OCI-LY1 (cell line): ENCODE measurements at regions not wholly inside any gene's neighbourhood (a gene's known extent, or its start where the extent isn't known, plus 50 kb on each side); places are given as distances from the start of the nearest gene placed in this dataset.

Experiments used
- H2AFZ ChIP-seq: fragments of 200-600 bp; sonication (generic), shearing (Covaris generic); 2 replicates; pipeline ENCODE4 v1.6.0; 2014; ENCODE audit warnings: antibody characterized with exemption, mild to moderate bottlenecking, low read length
- H3F3A ChIP-seq: fragments of 200-600 bp; sonication (generic), shearing (Covaris generic); 2 replicates; pipeline ENCODE4 v1.6.0; 2014; ENCODE audit warnings: mild to moderate bottlenecking, antibody characterized with exemption, low read length, moderate library complexity; ENCODE audit not compliant: insufficient read depth
- H3K27ac ChIP-seq: fragments of 200-600 bp; sonication (generic); 2 replicates; pipeline ENCODE4 v1.5.1; 2014; ENCODE audit warnings: low read length, mixed run types, mild to moderate bottlenecking, low read depth; ENCODE audit not compliant: poor library complexity, severe bottlenecking
- H3K27me3 ChIP-seq: fragments of 200-600 bp; sonication (generic); 2 replicates; pipeline ENCODE4 v1.6.0; 2014; ENCODE audit warnings: antibody characterized with exemption, mild to moderate bottlenecking, low read length, moderate library complexity; ENCODE audit not compliant: insufficient read depth
- H3K36me3 ChIP-seq: fragments of 200-600 bp; sonication (generic); 2 replicates; pipeline ENCODE4 v1.6.1; 2014; ENCODE audit warnings: mild to moderate bottlenecking, antibody characterized with exemption, low read length, moderate library complexity, mixed read lengths; ENCODE audit not compliant: insufficient read depth
- H3K4me1 ChIP-seq: fragments of 200-600 bp; sonication (generic); 2 replicates; pipeline ENCODE4 v1.5.1; 2014; ENCODE audit warnings: mild to moderate bottlenecking, low read length, moderate library complexity; ENCODE audit not compliant: insufficient read depth, severe bottlenecking
- H3K4me2 ChIP-seq: fragments of 200-600 bp; sonication (generic), shearing (Covaris generic); 2 replicates; pipeline ENCODE4 v1.6.1; 2014; ENCODE audit warnings: low read length
- H3K4me3 ChIP-seq: fragments of 200-600 bp; sonication (generic); 2 replicates; pipeline ENCODE4 v1.5.1; 2014; ENCODE audit warnings: low read length, low read depth, mild to moderate bottlenecking, mixed read lengths; ENCODE audit not compliant: poor library complexity, severe bottlenecking
- H3K79me2 ChIP-seq: fragments of 200-600 bp; shearing (Covaris generic); 2 replicates; pipeline ENCODE4 v1.6.1; 2016; ENCODE audit warnings: mixed run types, low read length, mixed read lengths; ENCODE audit not compliant: insufficient read depth
- H3K9ac ChIP-seq: fragments of 200-600 bp; sonication (generic), shearing (Covaris generic); 2 replicates; pipeline ENCODE4 v1.6.1; 2014; ENCODE audit warnings: mild to moderate bottlenecking, low read length, mixed read lengths
- H3K9me2 ChIP-seq: fragments of 200-600 bp; sonication (generic), shearing (Covaris generic); 2 replicates; pipeline ENCODE4 v1.6.1; 2014; ENCODE audit warnings: low read depth, mild to moderate bottlenecking, low read length, mixed read lengths
- H3K9me3 ChIP-seq: fragments of 200-600 bp; shearing (Covaris generic); 2 replicates; pipeline ENCODE4 v1.6.1; 2014; ENCODE audit warnings: low read length, mixed read lengths
- H4K20me1 ChIP-seq: fragments of 200-600 bp; sonication (generic), shearing (Covaris generic); 2 replicates; pipeline ENCODE4 v1.6.0; 2016; ENCODE audit warnings: mild to moderate bottlenecking, low read length; ENCODE audit not compliant: insufficient read depth
- EZH2 ChIP-seq: fragments of 200-600 bp; sonication (generic), shearing (Covaris generic); IDR thresholded peaks from 2 replicates; pipeline ENCODE4 v1.8.0; 2017; ENCODE audit warnings: borderline replicate concordance, mixed run types, mild to moderate bottlenecking, antibody characterized with exemption, low read length, moderate library complexity, mixed read lengths
- TF ChIP-seq, protein P1 (sequence below): fragments of 200-600 bp; sonication (generic), shearing (Covaris generic); IDR thresholded peaks from 2 replicates; pipeline ENCODE4 v1.5.1; 2017; ENCODE audit warnings: mild to moderate bottlenecking, antibody characterized with exemption, low read length, moderate library complexity, mixed read lengths

DNA sequence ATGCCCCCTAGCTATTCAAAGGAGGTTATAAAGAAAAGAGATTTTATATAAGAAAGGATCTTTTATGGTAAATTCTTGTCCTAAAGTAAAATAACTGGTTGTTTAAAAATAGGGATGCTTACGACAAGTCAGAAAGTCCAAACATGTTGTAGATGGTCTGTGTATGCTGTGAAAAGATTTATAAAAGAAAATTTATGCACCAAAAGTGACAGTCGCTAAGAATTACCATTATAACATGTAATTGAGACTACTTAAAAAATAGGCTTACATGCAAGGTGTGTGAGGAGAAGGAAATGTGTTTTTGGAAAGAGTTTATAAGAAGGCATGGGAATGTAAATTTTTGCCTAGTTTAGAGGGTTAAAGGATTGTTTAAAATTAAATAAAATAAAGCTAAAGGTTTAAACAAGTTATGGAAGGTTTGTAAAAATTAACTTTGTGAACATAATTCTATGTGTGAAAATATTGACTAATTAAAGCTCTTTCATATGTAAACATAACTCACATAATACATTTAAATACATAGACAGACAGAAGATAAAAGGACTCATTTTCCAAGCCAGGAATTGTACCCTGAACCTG lies 118.5 kb downstream of the LYZL1 start:
- H3K27me3 ChIP-seq: no peaks in the 10 kb centered on the region
- no peaks in the 10 kb centered on the region for H3K36me3 ChIP-seq
- no peak overlapping the region for H3K4me2 ChIP-seq
- H3F3A ChIP-seq: no peaks in the 10 kb centered on the region
- TF ChIP-seq, protein P1, sequence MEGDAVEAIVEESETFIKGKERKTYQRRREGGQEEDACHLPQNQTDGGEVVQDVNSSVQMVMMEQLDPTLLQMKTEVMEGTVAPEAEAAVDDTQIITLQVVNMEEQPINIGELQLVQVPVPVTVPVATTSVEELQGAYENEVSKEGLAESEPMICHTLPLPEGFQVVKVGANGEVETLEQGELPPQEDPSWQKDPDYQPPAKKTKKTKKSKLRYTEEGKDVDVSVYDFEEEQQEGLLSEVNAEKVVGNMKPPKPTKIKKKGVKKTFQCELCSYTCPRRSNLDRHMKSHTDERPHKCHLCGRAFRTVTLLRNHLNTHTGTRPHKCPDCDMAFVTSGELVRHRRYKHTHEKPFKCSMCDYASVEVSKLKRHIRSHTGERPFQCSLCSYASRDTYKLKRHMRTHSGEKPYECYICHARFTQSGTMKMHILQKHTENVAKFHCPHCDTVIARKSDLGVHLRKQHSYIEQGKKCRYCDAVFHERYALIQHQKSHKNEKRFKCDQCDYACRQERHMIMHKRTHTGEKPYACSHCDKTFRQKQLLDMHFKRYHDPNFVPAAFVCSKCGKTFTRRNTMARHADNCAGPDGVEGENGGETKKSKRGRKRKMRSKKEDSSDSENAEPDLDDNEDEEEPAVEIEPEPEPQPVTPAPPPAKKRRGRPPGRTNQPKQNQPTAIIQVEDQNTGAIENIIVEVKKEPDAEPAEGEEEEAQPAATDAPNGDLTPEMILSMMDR: no peak
- no peak for TF ChIP-seq EZH2
- no peaks in the 10 kb centered on the region for H4K20me1 ChIP-seq
- H3K9ac ChIP-seq: no peak overlapping the region
- no peaks in the 10 kb centered on the region for H3K9me2 ChIP-seq
- H3K9me3 ChIP-seq: peaks cover 6% of the 10 kb centered on the region; the same call in 1 of the 2 replicates
- no peaks in the 10 kb centered on the region for H3K79me2 ChIP-seq
- H3K4me1 ChIP-seq: no peaks in the 10 kb centered on the region
- no peak overlapping the region for H3K27ac ChIP-seq
- no peak overlapping the region for H3K4me3 ChIP-seq
- no peak overlapping the region for H2AFZ ChIP-seq
